ENCODE measurements at regions not wholly inside any gene's neighbourhood (a gene's known extent, or its start where the extent isn't known, plus 50 kb on each side); places are given as distances from the start of the nearest gene placed in this dataset.

DNA sequence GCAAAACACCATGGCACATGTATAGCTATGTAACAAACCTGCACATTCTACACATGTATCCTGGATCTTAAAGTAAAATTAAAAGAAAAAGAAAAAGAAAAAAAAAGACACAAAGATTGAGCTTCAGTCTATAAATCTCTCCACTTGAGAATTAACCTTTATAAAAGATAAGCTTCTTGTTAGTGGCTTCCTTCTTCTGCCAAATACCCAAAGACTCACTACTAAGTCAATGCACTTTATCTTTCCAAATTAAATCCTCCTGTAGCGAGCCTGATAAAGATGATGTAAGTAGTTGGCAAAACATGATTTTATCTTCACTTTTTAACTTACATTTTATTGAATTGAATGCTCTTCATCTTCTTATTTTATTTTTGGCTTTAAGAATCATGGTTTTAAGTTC lies 349.9 kb downstream of the TRIB2 start:
- TF ChIP-seq POLR2A (IDR thresholded peaks at IDR 0.05): no peak
- TF ChIP-seq, protein P1, sequence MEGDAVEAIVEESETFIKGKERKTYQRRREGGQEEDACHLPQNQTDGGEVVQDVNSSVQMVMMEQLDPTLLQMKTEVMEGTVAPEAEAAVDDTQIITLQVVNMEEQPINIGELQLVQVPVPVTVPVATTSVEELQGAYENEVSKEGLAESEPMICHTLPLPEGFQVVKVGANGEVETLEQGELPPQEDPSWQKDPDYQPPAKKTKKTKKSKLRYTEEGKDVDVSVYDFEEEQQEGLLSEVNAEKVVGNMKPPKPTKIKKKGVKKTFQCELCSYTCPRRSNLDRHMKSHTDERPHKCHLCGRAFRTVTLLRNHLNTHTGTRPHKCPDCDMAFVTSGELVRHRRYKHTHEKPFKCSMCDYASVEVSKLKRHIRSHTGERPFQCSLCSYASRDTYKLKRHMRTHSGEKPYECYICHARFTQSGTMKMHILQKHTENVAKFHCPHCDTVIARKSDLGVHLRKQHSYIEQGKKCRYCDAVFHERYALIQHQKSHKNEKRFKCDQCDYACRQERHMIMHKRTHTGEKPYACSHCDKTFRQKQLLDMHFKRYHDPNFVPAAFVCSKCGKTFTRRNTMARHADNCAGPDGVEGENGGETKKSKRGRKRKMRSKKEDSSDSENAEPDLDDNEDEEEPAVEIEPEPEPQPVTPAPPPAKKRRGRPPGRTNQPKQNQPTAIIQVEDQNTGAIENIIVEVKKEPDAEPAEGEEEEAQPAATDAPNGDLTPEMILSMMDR (IDR thresholded peaks at IDR 0.05): no peak
- no peak for TF ChIP-seq EP300 (IDR thresholded peaks at IDR 0.05)
- no peak for TF ChIP-seq POLR2AphosphoS5 (IDR thresholded peaks at IDR 0.05)

Data from suprapubic skin (tissue), 4 donors.